Neuron (in vitro differentiated cells): ENCODE measurements at regions not wholly inside any gene's neighbourhood (a gene's known extent, or its start where the extent isn't known, plus 50 kb on each side); places are given as distances from the start of the nearest gene placed in this dataset.

Experiments
- H2AFZ ChIP-seq: one replicate; pipeline ENCODE4 v1.6.1; 2013; ENCODE audit warnings: low read depth, mild to moderate bottlenecking, inconsistent platforms, low read length, moderate library complexity
- H3K27me3 ChIP-seq: one replicate; pipeline ENCODE4 v1.6.1; 2013; ENCODE audit warnings: low read length; ENCODE audit not compliant: insufficient read depth
- H3K36me3 ChIP-seq: one replicate; pipeline ENCODE4 v1.6.1; 2013; ENCODE audit warnings: low read length; ENCODE audit not compliant: insufficient read depth
- H3K4me1 ChIP-seq: one replicate; pipeline ENCODE4 v1.6.1; 2013; ENCODE audit warnings: low read length; ENCODE audit not compliant: insufficient read depth
- H3K4me3 ChIP-seq: 2 replicates; pipeline ENCODE4 v1.5.1; 2013; ENCODE audit warnings: mild to moderate bottlenecking, low read length, moderate library complexity
- H3K9me3 ChIP-seq: one replicate; pipeline ENCODE4 v1.6.1; 2013; ENCODE audit warnings: low read length

DNA sequence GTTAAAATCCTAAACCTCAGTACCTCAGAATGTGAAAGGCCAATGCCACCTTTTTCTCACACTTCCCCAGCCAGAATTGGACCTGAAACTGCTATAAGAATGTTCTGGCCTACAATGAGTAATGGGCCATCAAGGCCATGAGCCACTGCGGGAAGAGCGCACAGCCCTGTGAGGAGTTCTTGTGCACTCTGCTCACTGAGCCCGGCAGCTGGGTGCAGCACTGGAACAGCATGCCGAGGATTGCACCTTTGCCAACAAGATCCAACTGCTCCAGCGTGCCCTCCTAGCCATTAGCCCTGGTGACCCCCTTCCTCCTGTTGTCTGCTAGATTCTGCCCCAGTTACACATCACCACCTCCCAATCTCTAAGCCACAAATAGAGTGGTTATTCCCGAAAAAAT lies 758.1 kb downstream of the PRELID2 start:
- no peaks in the 10 kb centered on the region for H3K36me3 ChIP-seq

DNA sequence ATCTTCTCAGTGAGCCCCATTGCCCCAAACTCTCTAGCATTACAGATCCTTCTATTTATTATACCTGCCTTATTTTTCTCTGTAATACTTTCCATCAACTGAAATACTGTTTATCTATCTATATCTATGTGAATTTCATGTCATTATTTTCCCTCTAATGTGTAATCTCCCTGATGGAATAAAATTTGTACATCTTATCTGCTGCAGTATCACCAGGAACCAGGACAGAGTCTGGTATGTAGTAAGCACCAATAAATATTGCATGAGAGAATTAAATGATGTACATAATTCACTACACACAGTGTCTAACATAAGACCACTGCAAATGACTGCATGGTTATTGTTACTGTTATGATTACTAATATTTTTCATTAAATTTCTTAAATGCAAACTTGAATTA lies 759.1 kb downstream of the PRELID2 start:
- Histone ChIP-seq H3K36me3 (no peaks in the 10 kb centered on the region), H3K4me3 (no peak overlapping the region), H3K4me1 (peaks cover 12% of the 10 kb centered on the region), H3K9me3 (no peaks in the 10 kb centered on the region), H3K27me3 (no peaks in the 10 kb centered on the region), H2AFZ (no peak overlapping the region)

More for the DNA sequence above, 758.1 kb downstream of the PRELID2 start:
- Histone ChIP-seq H3K4me3 (no peak overlapping the region), H3K9me3 (no peaks in the 10 kb centered on the region), H3K4me1 (peaks cover 12% of the 10 kb centered on the region), H3K27me3 (no peaks in the 10 kb centered on the region), H2AFZ (no peak overlapping the region)

- H3K36me3 ChIP-seq, result no peaks in the 10 kb centered on the region
- no peak overlapping the region for H3K4me3 ChIP-seq
- no peaks in the 10 kb centered on the region for H3K27me3 ChIP-seq
- H3K9me3 ChIP-seq, result no peaks in the 10 kb centered on the region
- peaks cover 12% of the 10 kb centered on the region for H3K4me1 ChIP-seq
- no peak overlapping the region for H2AFZ ChIP-seq
These were observed 762.3 kb downstream of the PRELID2 start for GRCh38 chr5:145072889-145073288.

GRCh38 chr5:145068721-145069120 lies 766.4 kb downstream of the PRELID2 start:
- no peak overlapping the region for H2AFZ ChIP-seq
- peaks cover 15% of the 10 kb centered on the region for H3K4me1 ChIP-seq
- no peak overlapping the region for H3K4me3 ChIP-seq
- no peaks in the 10 kb centered on the region for H3K36me3 ChIP-seq
- no peaks in the 10 kb centered on the region for H3K27me3 ChIP-seq
- no peaks in the 10 kb centered on the region for H3K9me3 ChIP-seq

GRCh38 chr5:145062280-145063062 lies 772.7 kb downstream of the PRELID2 start:
- Histone ChIP-seq H2AFZ (no peak overlapping the region), H3K9me3 (no peaks in the 10 kb centered on the region), H3K36me3 (no peaks in the 10 kb centered on the region), H3K4me3 (peak overlapping the region; percentile 4), H3K27me3 (no peaks in the 10 kb centered on the region), H3K4me1 (peaks cover 22% of the 10 kb centered on the region)

GRCh38 chr5:145056800-145057199 lies 778.3 kb downstream of the PRELID2 start:
- H2AFZ ChIP-seq, result no peak overlapping the region
- H3K27me3 ChIP-seq, result no peaks in the 10 kb centered on the region
- H3K36me3 ChIP-seq, result no peaks in the 10 kb centered on the region
- H3K4me1 ChIP-seq, result peaks cover 9% of the 10 kb centered on the region
- H3K9me3 ChIP-seq, result no peaks in the 10 kb centered on the region
- H3K4me3 ChIP-seq, result no peak overlapping the region

DNA sequence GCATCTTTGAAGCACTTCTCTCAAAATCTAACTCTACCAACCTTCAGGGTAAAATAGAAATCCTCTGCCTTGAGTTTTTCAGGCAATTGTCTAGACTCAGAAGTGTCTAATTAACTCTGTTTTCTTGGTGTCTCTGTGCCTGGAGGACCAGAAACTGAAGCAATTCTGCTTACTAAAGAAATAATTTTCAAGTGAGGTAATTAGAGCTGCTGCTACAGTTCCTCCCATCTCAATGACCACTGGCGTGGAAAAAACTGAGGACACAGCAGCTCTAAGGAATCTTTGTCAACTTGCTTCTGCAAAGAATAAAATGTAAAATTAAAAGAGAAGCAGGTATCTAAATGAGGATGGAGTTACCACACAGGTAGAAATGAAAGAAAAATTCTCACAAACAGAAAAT lies 785.0 kb downstream of the PRELID2 start:
- Histone ChIP-seq H2AFZ (no peak overlapping the region), H3K4me1 (no peaks in the 10 kb centered on the region), H3K27me3 (no peaks in the 10 kb centered on the region), H3K9me3 (no peaks in the 10 kb centered on the region), H3K36me3 (no peaks in the 10 kb centered on the region), H3K4me3 (no peak overlapping the region)

GRCh38 chr5:145044970-145045369 lies 790.2 kb downstream of the PRELID2 start:
- Histone ChIP-seq H3K4me1 (no peaks in the 10 kb centered on the region), H3K27me3 (no peaks in the 10 kb centered on the region), H3K9me3 (no peaks in the 10 kb centered on the region), H2AFZ (no peak overlapping the region), H3K4me3 (no peak overlapping the region), H3K36me3 (no peaks in the 10 kb centered on the region)

- Histone ChIP-seq H3K4me1 (no peaks in the 10 kb centered on the region), H3K27me3 (no peaks in the 10 kb centered on the region), H3K36me3 (no peaks in the 10 kb centered on the region), H2AFZ (no peak overlapping the region), H3K4me3 (no peak overlapping the region), H3K9me3 (no peaks in the 10 kb centered on the region)
These were observed 806.5 kb downstream of the PRELID2 start for GRCh38 chr5:145028626-145029025.

DNA sequence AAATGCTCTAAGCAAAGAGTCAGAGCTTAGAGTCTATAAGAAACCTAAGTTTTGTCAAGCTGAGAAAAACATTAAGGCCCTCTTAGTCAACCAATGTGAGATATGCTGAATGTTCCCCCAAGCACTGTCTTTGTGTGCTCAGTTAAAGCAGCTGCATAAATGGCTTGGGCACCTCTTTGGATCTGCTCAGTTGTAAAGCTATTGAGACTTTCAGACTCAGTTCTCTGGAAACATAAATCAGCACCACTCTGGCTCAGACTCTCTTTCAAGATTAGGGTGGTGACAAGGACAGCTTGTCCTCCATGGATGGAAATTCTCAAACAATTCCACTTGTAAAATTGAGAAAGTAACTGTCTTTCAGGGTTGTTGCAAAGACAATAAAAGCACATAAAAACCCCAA lies 807.9 kb downstream of the PRELID2 start:
- no peak overlapping the region for H3K4me3 ChIP-seq
- H3K36me3 ChIP-seq, result no peaks in the 10 kb centered on the region
- no peaks in the 10 kb centered on the region for H3K9me3 ChIP-seq
- H2AFZ ChIP-seq, result no peak overlapping the region
- H3K4me1 ChIP-seq, result no peaks in the 10 kb centered on the region
- H3K27me3 ChIP-seq, result no peaks in the 10 kb centered on the region

DNA sequence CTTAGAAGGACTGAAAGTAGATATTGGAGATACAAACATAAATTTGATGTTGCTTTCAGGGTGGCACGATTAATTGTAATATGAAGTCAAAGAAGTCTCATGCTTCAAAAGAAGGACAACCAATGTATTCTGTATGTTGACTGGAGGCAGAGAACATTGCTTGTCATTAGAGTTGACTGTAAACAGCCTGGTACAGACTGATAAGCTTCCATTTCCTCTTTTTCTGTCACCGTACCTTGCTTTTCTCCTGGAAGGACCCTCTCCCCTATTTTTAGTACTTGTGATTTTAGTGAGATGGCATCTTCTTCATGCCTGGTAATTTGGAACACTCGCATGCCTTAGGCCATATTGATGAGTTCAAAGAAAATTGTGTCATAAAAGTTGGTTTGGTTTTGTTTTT lies 809.4 kb downstream of the PRELID2 start:
- Histone ChIP-seq H3K9me3 (no peaks in the 10 kb centered on the region), H2AFZ (no peak overlapping the region), H3K36me3 (no peaks in the 10 kb centered on the region), H3K4me3 (no peak overlapping the region), H3K27me3 (no peaks in the 10 kb centered on the region), H3K4me1 (no peaks in the 10 kb centered on the region)

DNA sequence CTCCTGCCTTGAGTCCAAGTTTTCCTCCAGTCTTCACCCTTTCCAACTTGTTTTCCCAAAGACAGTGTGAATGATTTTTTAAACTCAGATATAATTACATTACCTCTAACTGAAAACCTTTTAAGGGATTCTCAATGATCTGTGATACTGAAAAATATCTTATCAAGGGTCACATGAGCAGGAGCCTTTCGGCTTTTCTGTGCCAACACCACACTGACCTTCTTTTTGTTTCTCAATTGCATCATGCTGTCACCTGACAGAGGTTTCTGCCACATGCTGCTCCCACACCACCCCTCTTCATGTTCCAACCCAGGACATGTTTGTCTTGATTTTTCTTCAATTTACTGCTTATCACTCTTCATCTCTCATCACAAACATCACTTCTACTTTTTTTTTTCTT lies 820.0 kb downstream of the PRELID2 start:
- H3K27me3 ChIP-seq, result peaks cover 2% of the 10 kb centered on the region
- H2AFZ ChIP-seq, result no peak overlapping the region
- no peaks in the 10 kb centered on the region for H3K4me1 ChIP-seq
- H3K36me3 ChIP-seq, result no peaks in the 10 kb centered on the region
- no peak overlapping the region for H3K4me3 ChIP-seq
- no peaks in the 10 kb centered on the region for H3K9me3 ChIP-seq

DNA sequence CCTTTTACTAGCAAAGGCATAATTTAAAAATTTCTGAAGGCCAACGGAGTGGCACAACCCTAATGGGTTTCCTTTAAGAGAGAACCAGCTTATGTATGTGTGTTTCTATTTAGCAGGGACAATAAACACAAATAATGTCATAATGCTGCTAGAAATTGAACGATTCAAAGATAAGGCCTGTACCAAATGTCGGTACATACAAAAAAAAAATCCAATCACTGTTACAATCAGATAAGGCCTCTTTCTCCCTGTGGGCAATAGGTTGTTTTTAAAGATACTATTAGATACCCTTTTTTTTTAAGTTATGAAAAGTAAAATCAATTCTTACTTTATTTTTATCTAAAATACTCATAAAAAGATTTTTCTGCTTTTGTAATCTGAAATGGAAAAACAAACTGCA lies 821.0 kb downstream of the PRELID2 start:
- Histone ChIP-seq H3K4me1 (no peaks in the 10 kb centered on the region), H2AFZ (no peak overlapping the region), H3K4me3 (no peak overlapping the region), H3K27me3 (peaks cover 2% of the 10 kb centered on the region), H3K36me3 (no peaks in the 10 kb centered on the region), H3K9me3 (no peaks in the 10 kb centered on the region)

DNA sequence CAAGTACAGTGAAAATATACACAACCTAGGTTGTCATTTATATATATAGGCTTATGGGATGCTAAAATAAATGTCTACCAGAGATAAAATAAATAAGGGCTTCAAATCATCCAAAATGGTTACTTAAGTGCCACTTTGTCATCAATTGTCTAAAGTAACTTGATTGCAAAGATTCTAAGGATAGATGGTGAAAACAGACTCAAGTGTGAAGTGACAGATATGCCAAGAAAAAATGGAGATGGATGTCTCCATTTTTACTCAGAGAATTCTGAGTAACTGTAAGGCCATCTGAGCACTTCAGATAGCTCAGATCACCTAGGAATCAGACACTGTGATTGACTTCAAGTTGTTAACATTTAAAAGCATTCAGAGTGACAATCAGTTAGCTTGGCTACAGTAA lies 824.3 kb downstream of the PRELID2 start:
- no peak overlapping the region for H3K4me3 ChIP-seq
- H3K4me1 ChIP-seq, result no peaks in the 10 kb centered on the region
- no peak overlapping the region for H2AFZ ChIP-seq
- H3K27me3 ChIP-seq, result no peaks in the 10 kb centered on the region
- H3K9me3 ChIP-seq, result no peaks in the 10 kb centered on the region
- no peaks in the 10 kb centered on the region for H3K36me3 ChIP-seq
